Mammary epithelial cell (primary cell): ENCODE measurements at regions not wholly inside any gene's neighbourhood (a gene's known extent, or its start where the extent isn't known, plus 50 kb on each side); places are given as distances from the start of the nearest gene placed in this dataset.

Experiments used
- CTCF ChIP-seq, 2 donors: IDR thresholded peaks in 1 of 2; conservative IDR thresholded peaks in 1 of 2; 2 replicates each; pipeline ENCODE4 v1.5.1; 2011 to 2012; ENCODE audit warnings: inconsistent platforms in 2 of 2, low read length in 2 of 2, mild to moderate bottlenecking in 2 of 2, control low read depth in 1 of 2, low read depth in 1 of 2; ENCODE audit not compliant: insufficient read depth in 1 of 2; ENCODE audit errors: extremely low read depth in 1 of 2
- EZH2 ChIP-seq: IDR thresholded peaks from 2 replicates; pipeline ENCODE4 v1.6.1; 2012; ENCODE audit warnings: low read length, inconsistent platforms, borderline replicate concordance

DNA sequence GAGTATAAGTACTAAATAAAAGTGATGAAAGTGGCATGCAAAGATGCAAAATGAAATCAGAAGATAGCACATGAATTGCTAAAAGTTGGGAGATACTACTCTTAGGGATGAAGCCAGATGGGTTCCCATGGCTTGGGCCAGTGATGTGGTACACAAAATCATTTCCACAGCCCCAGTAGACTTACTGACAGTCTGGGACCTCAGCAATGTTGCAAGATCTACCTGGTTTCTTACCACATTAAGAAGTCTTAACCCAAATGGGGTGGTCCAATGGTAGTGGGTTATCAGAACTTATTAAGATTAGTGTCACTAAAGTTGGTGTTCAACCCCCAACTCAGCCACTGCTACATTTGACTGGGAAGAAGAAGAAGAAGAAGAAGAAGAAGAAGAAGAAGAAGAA is 227.7 kb upstream of the IRF2BP2 start:
- TF ChIP-seq CTCF (conservative IDR thresholded peaks at IDR 0.05 in 1 of 2, IDR thresholded peaks at IDR 0.05 in 1 of 2; ENCODE audit: extremely low read depth in 1 of 2, insufficient read depth in 1 of 2, low read depth in 1 of 2, low read length in 2 of 2): no peak
- TF ChIP-seq EZH2: no peak
